H1 (cell line): ENCODE measurements at regions not wholly inside any gene's neighbourhood (a gene's known extent, or its start where the extent isn't known, plus 50 kb on each side); places are given as distances from the start of the nearest gene placed in this dataset.

Experiments used
- ATF2 ChIP-seq: IDR thresholded peaks from 2 replicates; pipeline ENCODE4 v1.6.1; 2012; ENCODE audit warnings: low read length, inconsistent platforms
- CBX5 ChIP-seq: fragments of 300-800, 300-1000 bp; sonication (generic); IDR thresholded peaks from 2 replicates; pipeline ENCODE4 v1.7.1; 2016; ENCODE audit warnings: antibody characterized with exemption, low read length, low read depth
- CBX8 ChIP-seq: fragments of 300-800, 300-1000 bp; sonication (generic); IDR thresholded peaks from 2 replicates; pipeline ENCODE4 v1.7.1; 2016; ENCODE audit warnings: low read depth, low read length, borderline replicate concordance
- CTCF ChIP-seq, 3 experiments: IDR thresholded peaks; 1 replicate in 2 of 3; 2 replicates in 1 of 3; pipeline versions ENCODE4 v1.5.1 to v1.6.1; 2011; ENCODE audit warnings: low read length in 3 of 3, mild to moderate bottlenecking in 3 of 3, inconsistent platforms in 2 of 3, low read depth in 1 of 3, moderate library complexity in 1 of 3; ENCODE audit not compliant: insufficient read depth in 1 of 3; ENCODE audit errors: control extremely low read depth in 1 of 3
- EP300 ChIP-seq, 2 experiments: IDR thresholded peaks; 1 replicate in 1 of 2; 2 replicates in 1 of 2; pipeline ENCODE4 v1.6.1; 2011 to 2012; ENCODE audit warnings: low read depth in 2 of 2, low read length in 2 of 2, mild to moderate bottlenecking in 2 of 2, borderline replicate concordance in 1 of 2, inconsistent platforms in 1 of 2, moderate library complexity in 1 of 2
- GTF2F1 ChIP-seq: IDR thresholded peaks from 2 replicates; pipeline ENCODE4 v1.6.1; 2012; ENCODE audit warnings: low read depth, low read length, improper control_type of control experiment, borderline replicate concordance
- NRF1 ChIP-seq: IDR thresholded peaks from 2 replicates; pipeline ENCODE4 v1.6.1; 2011; ENCODE audit warnings: mild to moderate bottlenecking, low read depth, low read length, improper control_type of control experiment
- POLR2A ChIP-seq, 2 experiments: IDR thresholded peaks; 1 replicate in 1 of 2; 2 replicates in 1 of 2; pipeline ENCODE4 v1.6.1; 2011; ENCODE audit warnings: low read depth in 2 of 2, low read length in 2 of 2, mild to moderate bottlenecking in 2 of 2; ENCODE audit errors: control extremely low read depth in 1 of 2
- POLR2AphosphoS5 ChIP-seq: IDR thresholded peaks from 2 replicates; pipeline ENCODE4 v1.6.1; 2011; ENCODE audit warnings: low read depth, low read length
- RAD21 ChIP-seq, 2 experiments: IDR thresholded peaks in 1 of 2; conservative IDR thresholded peaks in 1 of 2; 2 replicates each; pipeline ENCODE4 v1.6.1; 2011; ENCODE audit warnings: low read depth in 2 of 2, low read length in 2 of 2, improper control_type of control experiment in 1 of 2, inconsistent platforms in 1 of 2, mild to moderate bottlenecking in 1 of 2, moderate library complexity in 1 of 2
- RFX5 ChIP-seq: IDR thresholded peaks from 2 replicates; pipeline ENCODE4 v1.6.1; 2011; ENCODE audit warnings: low read depth, low read length, improper control_type of control experiment, borderline replicate concordance
- SRF ChIP-seq: IDR thresholded peaks from 2 replicates; pipeline ENCODE4 v1.6.1; 2011; ENCODE audit warnings: mild to moderate bottlenecking, low read depth, low read length, moderate library complexity
- TAF1 ChIP-seq: IDR thresholded peaks from 2 replicates; pipeline ENCODE4 v1.6.1; 2011; ENCODE audit warnings: mild to moderate bottlenecking, low read depth, low read length
- TF ChIP-seq, protein P1 (sequence below): IDR thresholded peaks from 2 replicates; pipeline ENCODE4 v1.6.1; 2011; ENCODE audit warnings: low read length, improper control_type of control experiment

GRCh38 chr5:25970906-25971489, 1067.4 kb downstream of the CDH9 start:
- TF ChIP-seq CBX8 (no peak), POLR2AphosphoS5 (no peak), CTCF (IDR thresholded peaks at IDR 0.05; ENCODE audit: control extremely low read depth in 1 of 3, insufficient read depth in 1 of 3, low read depth in 1 of 3, low read length in 3 of 3) (no peak), TAF1 (no peak), GTF2F1 (no peak), RAD21 (IDR thresholded peaks at IDR 0.05 in 1 of 2, conservative IDR thresholded peaks at IDR 0.05 in 1 of 2; ENCODE audit: low read depth in 2 of 2, low read length in 2 of 2) (no peak), POLR2A (IDR thresholded peaks at IDR 0.05; ENCODE audit: control extremely low read depth in 1 of 2, low read depth in 2 of 2, low read length in 2 of 2) (no peak), SRF (no peak), EP300 (IDR thresholded peaks at IDR 0.05; ENCODE audit: borderline replicate concordance in 1 of 2, low read depth in 2 of 2, low read length in 2 of 2) (no peak), NRF1 (no peak), RFX5 (no peak), CBX5 (no peak), ATF2 (no peak)
- TF ChIP-seq, protein P1, sequence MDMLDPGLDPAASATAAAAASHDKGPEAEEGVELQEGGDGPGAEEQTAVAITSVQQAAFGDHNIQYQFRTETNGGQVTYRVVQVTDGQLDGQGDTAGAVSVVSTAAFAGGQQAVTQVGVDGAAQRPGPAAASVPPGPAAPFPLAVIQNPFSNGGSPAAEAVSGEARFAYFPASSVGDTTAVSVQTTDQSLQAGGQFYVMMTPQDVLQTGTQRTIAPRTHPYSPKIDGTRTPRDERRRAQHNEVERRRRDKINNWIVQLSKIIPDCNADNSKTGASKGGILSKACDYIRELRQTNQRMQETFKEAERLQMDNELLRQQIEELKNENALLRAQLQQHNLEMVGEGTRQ = no peak
